OCI-LY3 (cell line): ENCODE measurements at regions not wholly inside any gene's neighbourhood (a gene's known extent, or its start where the extent isn't known, plus 50 kb on each side); places are given as distances from the start of the nearest gene placed in this dataset.

ENCODE experiments used
- H2AFZ ChIP-seq: fragments of 200-600, 300-600 bp; shearing (Covaris generic); 2 replicates; pipeline ENCODE4 v1.6.0; 2014; ENCODE audit warnings: antibody characterized with exemption, low read depth, low read length
- H3K27ac ChIP-seq: fragments of 200-600, 300-600 bp; sonication (generic); 2 replicates; pipeline ENCODE4 v1.5.1; 2014; ENCODE audit warnings: mild to moderate bottlenecking, low read length, moderate library complexity, mixed read lengths
- H3K27me3 ChIP-seq: fragments of 200-600, 300-600 bp; sonication (generic); 2 replicates; pipeline ENCODE4 v1.6.1; 2014; ENCODE audit warnings: low read depth, low read length, mixed read lengths
- H3K36me3 ChIP-seq: fragments of 200-600, 300-600 bp; sonication (generic); replicated peaks from 2 replicates; pipeline ENCODE3; 2014; ENCODE audit warnings: low read depth, low read length, mixed read lengths
- H3K4me1 ChIP-seq: fragments of 300-600, 200-600 bp; sonication (generic); 2 replicates; pipeline ENCODE4 v1.6.1; 2014; ENCODE audit warnings: low read length, mixed read lengths
- H3K4me2 ChIP-seq: fragments of 200-600, 300-600 bp; sonication (generic); 2 replicates; pipeline ENCODE4 v1.6.1; 2014; ENCODE audit warnings: low read length, mixed read lengths
- H3K4me3 ChIP-seq: fragments of 300-600, 200-600 bp; sonication (generic); 2 replicates; pipeline ENCODE4 v1.5.1; 2014; ENCODE audit warnings: antibody characterized with exemption, mild to moderate bottlenecking, low read length, moderate library complexity
- H3K79me2 ChIP-seq: fragments of 300-600, 200-600 bp; shearing (Covaris generic); 2 replicates; pipeline ENCODE4 v1.6.1; 2014; ENCODE audit warnings: mild to moderate bottlenecking, low read length, mixed read lengths
- H3K9ac ChIP-seq: fragments of 300-600, 200-600 bp; shearing (Covaris generic); 2 replicates; pipeline ENCODE4 v1.6.0; 2014; ENCODE audit warnings: mild to moderate bottlenecking, low read length, moderate library complexity
- H3K9me3 ChIP-seq: fragments of 200-600, 300-600 bp; shearing (Covaris generic); 2 replicates; pipeline ENCODE4 v1.6.1; 2014; ENCODE audit warnings: low read length, mixed read lengths; ENCODE audit not compliant: insufficient read depth
- H4K20me1 ChIP-seq: fragments of 200-600, 300-600 bp; sonication (generic); 2 replicates; pipeline ENCODE4 v1.6.1; 2016; ENCODE audit warnings: low read length, mixed read lengths; ENCODE audit not compliant: insufficient read depth
- EZH2phosphoT487 ChIP-seq: fragments of 200-600 bp; shearing (Covaris generic); IDR thresholded peaks from 2 replicates; pipeline ENCODE4 v1.6.1; 2018; ENCODE audit warnings: antibody characterized with exemption, mixed run types, low read depth
- TF ChIP-seq, protein P1 (sequence below): fragments of 200-600, 300-600 bp; sonication (generic); IDR thresholded peaks from 2 replicates; pipeline ENCODE4 v1.5.1; 2014; ENCODE audit warnings: antibody characterized with exemption, low read length, low read depth

DNA sequence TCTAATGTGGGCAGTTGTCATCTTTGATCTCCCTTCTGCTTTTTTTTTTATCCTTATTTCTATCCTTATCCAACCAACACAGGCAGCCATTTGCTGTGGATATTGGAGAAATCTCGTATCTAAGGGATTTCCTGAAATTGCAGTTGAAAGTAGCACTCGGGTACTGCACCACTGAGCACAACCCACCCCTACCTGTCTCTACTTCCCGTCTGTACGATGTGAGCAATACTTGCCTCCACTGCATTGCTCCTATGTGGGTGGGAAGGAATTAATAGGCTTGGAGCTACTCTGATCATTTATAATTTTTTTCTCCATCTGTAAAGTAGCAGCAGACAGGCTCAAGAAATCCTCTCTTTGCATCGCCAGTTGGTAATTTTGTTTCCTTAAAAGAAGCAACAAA, 300.4 kb downstream of the SNAPC1 start:
- H3K4me3 ChIP-seq = peak overlapping the region; percentile 64
- TF ChIP-seq, protein P1, sequence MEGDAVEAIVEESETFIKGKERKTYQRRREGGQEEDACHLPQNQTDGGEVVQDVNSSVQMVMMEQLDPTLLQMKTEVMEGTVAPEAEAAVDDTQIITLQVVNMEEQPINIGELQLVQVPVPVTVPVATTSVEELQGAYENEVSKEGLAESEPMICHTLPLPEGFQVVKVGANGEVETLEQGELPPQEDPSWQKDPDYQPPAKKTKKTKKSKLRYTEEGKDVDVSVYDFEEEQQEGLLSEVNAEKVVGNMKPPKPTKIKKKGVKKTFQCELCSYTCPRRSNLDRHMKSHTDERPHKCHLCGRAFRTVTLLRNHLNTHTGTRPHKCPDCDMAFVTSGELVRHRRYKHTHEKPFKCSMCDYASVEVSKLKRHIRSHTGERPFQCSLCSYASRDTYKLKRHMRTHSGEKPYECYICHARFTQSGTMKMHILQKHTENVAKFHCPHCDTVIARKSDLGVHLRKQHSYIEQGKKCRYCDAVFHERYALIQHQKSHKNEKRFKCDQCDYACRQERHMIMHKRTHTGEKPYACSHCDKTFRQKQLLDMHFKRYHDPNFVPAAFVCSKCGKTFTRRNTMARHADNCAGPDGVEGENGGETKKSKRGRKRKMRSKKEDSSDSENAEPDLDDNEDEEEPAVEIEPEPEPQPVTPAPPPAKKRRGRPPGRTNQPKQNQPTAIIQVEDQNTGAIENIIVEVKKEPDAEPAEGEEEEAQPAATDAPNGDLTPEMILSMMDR = no peak
- TF ChIP-seq EZH2phosphoT487 = no peak
- no peaks in the 10 kb centered on the region for H3K27me3 ChIP-seq
- H3K4me1 ChIP-seq = peaks cover 18% of the 10 kb centered on the region
- no peaks in the 10 kb centered on the region for H3K79me2 ChIP-seq
- no peak overlapping the region for H3K27ac ChIP-seq
- H2AFZ ChIP-seq = peak overlapping the region; percentile 57; the same call in 1 of the 2 replicates
- H4K20me1 ChIP-seq = no peaks in the 10 kb centered on the region
- no peaks in the 10 kb centered on the region for H3K9me3 ChIP-seq
- peak overlapping the region; percentile 72 for H3K4me2 ChIP-seq
- H3K36me3 ChIP-seq = no peaks in the 10 kb centered on the region
- H3K9ac ChIP-seq = peak overlapping the region; percentile 12; the same call in 1 of the 2 replicates

DNA sequence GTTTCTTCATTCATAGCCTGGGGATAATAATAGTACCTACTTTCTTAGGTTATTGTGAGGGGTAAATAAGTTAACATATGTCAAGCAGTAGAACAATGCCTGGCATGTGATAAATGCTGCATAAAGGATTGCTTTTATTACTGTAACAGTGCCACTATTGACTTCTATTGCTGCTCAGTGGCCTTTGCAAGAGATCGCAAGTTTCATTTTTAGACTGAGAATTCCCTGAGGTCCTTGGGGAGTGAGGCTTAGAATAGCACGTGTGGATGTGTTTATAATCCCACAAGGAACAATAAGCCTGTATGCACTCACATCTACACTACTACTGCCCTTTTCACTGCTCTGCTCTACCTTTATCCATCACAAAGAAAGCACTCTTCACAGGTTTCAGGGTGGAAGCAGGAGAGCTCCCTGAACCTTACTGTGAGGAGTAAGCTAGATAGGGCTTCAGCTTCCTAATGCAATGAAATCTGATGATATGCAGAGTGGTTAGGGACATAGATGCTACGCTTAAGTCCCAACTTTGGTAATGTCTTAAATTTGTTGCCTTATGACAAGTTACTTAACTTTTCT, 302.6 kb downstream of the SNAPC1 start:
- H3K36me3 ChIP-seq = no peaks in the 10 kb centered on the region
- H4K20me1 ChIP-seq = no peaks in the 10 kb centered on the region
- no peak for TF ChIP-seq EZH2phosphoT487
- TF ChIP-seq, protein P1 = no peak
- H3K9me3 ChIP-seq = no peaks in the 10 kb centered on the region
- no peak overlapping the region for H2AFZ ChIP-seq
- no peak overlapping the region for H3K9ac ChIP-seq
- H3K27ac ChIP-seq = no peak overlapping the region
- H3K79me2 ChIP-seq = no peaks in the 10 kb centered on the region
- H3K4me3 ChIP-seq = no peak overlapping the region
- H3K27me3 ChIP-seq = no peaks in the 10 kb centered on the region
- H3K4me1 ChIP-seq = peaks cover 18% of the 10 kb centered on the region
- no peak overlapping the region for H3K4me2 ChIP-seq

DNA sequence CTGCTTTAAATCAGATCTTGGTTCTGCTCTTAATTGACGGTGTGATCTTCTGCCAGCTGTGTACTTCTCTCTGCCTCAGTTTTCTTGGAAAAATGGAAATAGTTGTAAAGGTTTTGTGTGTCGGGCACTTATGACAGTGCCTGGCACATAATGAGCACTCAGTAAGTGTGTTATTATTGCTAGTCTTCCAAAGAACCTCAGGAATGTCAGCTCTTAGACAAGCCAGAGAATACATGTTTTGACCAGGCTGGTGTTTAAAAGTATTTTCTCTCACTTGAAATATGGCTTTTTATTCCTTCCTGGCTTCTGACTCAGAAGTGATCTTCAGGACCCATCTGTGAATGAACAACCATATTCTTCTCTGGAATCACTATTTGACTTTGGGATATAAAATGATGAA, 304.1 kb downstream of the SNAPC1 start:
- H3K27ac ChIP-seq = no peak overlapping the region
- H2AFZ ChIP-seq = no peak overlapping the region
- H3K79me2 ChIP-seq = no peaks in the 10 kb centered on the region
- H3K27me3 ChIP-seq = no peaks in the 10 kb centered on the region; the same call in 1 of the 2 replicates
- H3K9ac ChIP-seq = no peak overlapping the region
- no peaks in the 10 kb centered on the region for H4K20me1 ChIP-seq
- no peaks in the 10 kb centered on the region for H3K9me3 ChIP-seq
- no peak overlapping the region for H3K4me3 ChIP-seq
- H3K4me1 ChIP-seq = peaks cover 18% of the 10 kb centered on the region
- TF ChIP-seq, protein P1 = no peak
- TF ChIP-seq EZH2phosphoT487 = no peak
- H3K36me3 ChIP-seq = no peaks in the 10 kb centered on the region
- H3K4me2 ChIP-seq = no peak overlapping the region

DNA sequence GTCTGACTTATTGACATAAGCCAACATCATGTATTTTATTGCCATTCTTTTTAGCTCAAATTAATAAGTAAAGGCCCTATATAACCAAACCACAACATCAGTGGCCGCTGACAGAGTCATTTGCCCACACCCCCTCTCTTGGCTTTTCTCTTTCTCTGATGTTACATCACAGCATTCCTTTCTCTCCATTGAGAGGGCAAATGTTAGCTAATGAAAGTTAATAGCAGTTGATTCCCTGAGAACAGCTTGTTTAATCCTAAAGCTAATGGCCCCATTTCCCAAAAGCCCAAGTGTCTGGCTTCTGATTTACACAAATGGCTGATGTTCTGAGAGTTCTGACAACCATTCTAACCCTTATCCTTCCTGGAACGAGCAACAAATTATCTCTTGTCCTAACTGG, 308.8 kb downstream of the SNAPC1 start:
- Histone ChIP-seq H3K9me3 (no peaks in the 10 kb centered on the region), H3K9ac (no peak overlapping the region), H3K4me3 (no peak overlapping the region), H3K4me2 (no peak overlapping the region), H4K20me1 (no peaks in the 10 kb centered on the region), H3K27me3 (no peaks in the 10 kb centered on the region; the same call in 1 of the 2 replicates), H3K27ac (no peak overlapping the region), H3K36me3 (no peaks in the 10 kb centered on the region), H3K79me2 (no peaks in the 10 kb centered on the region), H3K4me1 (no peaks in the 10 kb centered on the region), H2AFZ (no peak overlapping the region)
- TF ChIP-seq EZH2phosphoT487 = no peak
- TF ChIP-seq, protein P1 = no peak
